ENCODE measurements at regions not wholly inside any gene's neighbourhood (a gene's known extent, or its start where the extent isn't known, plus 50 kb on each side); places are given as distances from the start of the nearest gene placed in this dataset.
A peak's percentile ranks its signal among the peaks of the same experiment; 100 is the strongest.
"Not testable (repeated sequence)": the region's sequence is repeated elsewhere in the genome, so short reads cannot be mapped to it uniquely, and the experiment has no call there.

DNA sequence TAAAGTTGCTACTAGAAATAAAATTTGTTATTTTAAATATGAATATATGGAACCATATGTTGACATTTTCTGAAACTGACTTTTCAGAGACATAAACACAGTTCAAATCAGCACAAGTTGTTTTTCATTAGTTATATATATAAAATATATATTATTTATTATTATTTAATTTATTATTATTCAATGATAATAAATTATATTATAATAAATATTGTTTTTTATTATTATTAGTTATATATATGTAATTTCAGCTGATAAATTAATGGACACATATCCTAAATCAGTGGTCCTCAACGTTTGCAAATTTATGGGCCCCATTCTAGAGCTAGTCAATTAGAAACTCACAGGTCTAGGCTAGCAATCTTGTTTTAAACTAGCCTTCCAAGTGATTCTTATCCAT is 809.3 kb downstream of the C4orf33 start:
- DNase-seq, result no peak

DNA sequence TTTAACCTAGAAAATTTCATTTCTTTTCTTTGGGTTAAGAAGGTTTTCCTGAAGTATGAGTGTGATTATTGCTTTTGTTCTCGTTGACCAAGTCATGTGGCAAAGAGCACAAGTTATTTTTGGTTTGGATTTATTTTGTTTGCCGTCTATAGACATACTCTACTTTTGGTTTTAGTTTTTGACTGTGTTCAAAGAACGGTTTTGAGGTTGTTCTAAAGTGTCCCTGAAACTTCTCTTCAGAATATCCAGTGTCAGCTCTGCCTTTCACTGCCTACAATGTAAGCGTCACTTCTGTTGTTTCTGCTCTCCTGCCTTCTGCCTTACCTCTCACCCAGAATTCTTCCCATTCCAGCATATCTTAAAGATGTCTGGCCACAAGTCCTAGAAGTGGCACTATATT is 812.2 kb downstream of the C4orf33 start:
- no peak for DNase-seq

DNA sequence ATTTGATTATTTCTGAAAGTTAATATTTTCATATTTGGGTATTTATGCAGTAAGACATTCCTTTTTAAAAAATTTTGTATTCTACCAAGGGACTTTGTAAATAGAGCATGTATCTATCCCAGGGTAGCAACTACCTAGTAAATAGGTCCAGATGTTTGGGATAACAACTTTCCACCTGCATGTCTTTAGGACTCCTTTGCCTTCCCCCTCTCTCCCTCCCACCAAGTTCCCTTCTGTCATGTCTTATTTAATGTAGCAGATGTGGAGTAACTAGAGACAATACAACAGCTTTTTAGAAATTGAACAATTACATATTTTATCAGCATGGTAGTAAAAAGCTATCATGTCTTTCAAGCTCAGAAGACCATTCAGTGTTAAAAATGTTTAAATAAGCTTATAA is 821.0 kb downstream of the C4orf33 start:
- no peak for DNase-seq

DNA sequence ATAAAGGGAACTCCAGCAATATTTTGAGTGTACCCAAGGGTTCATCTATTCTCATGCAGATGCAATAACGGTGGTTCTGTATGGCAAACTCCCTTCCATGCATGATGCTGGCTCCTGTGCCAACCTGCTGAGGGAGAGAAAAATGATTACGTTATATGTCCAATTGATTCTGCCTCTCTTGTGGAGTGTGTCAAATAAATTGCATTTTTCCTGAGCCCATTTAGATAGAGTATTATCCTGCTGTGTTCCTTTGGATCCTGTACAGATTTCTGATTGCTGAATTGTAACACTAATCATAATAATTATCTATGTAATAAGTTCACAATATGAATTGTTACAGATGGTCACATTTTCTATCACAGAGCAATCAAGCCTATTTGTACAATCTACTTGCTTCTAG is 821.7 kb downstream of the C4orf33 start:
- DNase-seq, result no peak

DNA sequence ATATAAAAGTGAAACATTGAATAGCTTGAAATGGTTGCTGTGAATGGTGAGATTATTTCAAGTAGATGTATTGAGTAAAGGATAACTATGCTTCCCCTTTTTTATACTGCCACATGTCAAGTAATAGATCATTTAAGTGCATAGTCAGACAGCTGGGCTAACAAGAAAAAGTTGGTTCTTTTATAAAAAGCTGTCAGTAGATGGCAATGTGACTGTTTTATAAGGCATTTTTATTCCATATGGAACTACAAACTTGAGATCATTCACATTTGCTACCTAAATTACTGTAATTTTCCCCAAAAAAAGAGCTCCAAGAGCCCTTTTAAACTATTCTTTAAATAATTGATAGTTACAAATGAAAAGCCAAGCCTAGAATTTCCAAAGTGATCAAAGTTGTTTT is 831.0 kb downstream of the C4orf33 start:
- no peak for DNase-seq

DNA sequence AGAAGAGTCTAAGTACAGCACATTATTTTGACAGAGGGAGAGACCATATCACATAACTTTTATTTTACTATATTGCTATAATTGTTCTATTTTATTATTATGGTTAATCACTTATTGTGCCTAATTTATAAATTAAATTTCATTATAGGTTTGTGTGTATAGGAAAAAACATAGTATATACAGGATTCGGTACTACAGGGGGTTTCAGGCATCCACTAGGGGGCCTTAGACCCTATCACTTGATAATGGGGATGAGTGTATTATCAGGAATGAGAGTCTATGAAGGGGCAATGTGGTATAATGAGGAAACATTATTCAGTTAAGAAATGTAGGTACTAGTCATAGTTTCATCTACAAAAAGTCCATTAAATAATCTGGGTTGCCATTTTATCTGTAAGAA is 833.1 kb downstream of the C4orf33 start:
- peak; percentile 18 for DNase-seq

DNA sequence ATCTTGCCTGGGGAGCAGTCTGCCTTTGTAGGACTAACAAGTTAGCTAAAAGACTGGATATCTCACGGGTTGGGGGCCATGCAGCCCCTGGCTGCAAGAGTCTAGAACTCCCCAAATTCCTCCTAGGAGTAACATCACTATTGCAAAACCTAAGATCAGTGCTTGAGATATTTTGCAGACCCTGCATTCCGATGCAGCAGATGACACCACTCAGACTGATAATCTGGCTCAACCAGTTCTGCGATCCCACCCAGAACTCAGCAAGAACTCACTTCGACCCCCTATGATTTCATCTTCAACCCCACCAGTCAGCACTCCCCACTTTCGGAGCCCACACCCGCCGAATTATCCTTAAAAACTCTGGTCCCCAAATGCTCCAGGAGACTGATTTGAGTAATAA is 834.0 kb downstream of the C4orf33 start:
- DNase-seq, result no peak

DNA sequence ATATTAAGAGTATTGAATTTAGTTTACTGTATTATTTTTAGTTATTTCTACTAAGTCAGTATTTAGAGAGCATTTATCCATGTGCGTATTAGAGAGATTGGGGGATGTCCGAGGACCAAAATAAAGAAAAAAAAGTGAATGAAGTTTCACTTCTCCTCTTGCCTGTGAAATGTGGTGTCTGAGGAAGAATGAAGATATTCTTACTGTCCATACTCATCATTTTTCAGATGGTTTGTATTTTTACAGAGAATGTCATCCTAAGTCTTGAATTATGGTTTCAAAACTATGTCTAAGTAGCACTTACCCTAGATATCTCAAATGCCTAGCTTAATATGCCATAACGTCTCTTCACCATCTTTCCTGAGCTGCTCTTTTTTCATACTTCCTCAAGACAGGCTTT is 854.3 kb downstream of the C4orf33 start:
- DNase-seq, result no peak

DNA sequence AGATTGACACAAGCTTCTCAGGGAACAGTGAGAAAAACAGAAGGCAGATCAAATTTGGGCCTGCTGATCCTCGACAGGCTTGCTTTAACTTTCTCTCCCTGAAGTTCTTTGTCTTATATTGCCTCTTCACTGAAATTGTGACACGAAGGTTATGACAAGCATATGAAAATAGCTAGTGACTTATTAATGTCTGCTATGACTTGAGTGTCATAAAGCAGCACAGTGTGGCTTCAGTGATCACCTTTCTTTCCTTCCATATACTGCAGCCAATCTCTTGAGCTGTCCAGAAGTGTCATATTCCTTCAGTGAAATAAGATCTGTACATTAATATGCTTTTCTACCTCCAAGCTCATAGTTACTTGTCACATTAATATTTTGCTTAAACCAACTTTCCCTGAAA is 870.2 kb downstream of the C4orf33 start:
- no peak for DNase-seq

DNA sequence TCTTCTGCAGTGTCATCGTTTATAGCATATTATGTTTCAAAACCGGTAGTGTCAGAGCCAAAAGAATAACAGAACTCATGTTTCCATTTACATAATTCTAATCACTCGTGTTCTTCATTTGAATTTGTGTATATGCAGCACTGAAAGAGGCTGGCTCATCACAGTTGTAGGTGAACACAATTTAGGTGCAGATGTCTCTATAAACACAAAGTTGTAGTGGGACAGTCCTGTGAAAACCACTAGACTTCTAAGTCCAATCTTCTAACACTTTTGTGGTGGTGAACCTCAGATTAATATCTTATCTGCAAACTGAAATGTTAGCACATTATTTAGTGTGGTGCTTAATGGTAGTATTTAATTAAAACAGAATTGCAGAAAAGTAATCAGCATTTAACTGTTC is 872.4 kb downstream of the C4orf33 start:
- DNase-seq, result no peak

DNA sequence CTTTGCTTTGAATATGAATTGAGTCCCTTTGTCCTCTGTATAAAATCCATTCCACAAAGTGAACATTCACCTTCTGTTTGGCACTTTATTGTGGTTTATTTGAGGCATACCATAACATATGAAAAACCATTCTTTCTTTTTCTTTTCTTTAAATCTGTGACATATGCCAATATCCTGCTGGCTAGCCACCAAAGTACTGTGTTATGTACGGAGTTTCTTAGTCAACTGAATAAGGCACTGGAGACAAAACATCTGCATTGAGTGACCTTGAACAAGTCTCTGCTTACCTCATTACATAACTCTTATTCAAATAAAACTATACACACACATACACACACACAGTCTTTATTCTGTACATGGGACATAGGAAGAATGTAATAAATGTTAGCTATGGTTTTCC is 872.8 kb downstream of the C4orf33 start:
- no peak for DNase-seq

DNA sequence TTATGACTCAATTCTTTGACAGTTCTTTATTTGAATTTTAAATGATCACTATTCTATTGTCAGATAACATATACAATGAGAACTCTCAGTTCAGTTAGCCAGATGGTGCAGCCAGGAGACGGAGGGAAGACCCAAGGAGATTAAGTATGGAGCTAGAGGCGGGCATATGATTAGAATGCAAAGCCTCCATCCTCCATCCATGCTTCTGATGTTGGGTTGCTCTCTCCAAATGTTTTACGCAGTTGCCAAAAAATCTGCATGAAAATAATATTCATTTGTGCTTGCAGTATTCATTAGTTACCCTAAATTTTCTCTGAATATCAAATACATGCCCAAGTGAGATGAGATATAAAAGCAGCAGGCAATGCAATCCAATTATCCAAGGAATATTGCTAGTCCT is 874.8 kb downstream of the C4orf33 start:
- no peak for DNase-seq

DNA sequence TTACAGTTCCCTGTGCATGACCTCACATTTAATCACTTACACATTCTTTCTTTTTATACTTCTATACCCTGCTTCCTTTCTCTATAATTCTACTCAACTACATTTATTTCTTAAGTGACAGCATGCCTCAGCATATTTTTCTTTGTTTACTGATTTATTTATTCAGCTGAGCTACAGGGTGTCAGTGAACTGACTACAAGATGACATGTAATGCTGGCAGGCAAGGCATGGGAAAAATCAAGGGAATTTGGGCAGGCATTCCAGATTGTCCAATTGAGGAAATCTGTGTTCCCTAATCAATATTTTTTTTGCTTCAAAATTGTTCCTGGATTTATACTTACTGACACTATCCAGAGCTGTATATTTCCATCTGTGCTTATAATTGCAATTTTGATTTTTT is 875.5 kb downstream of the C4orf33 start:
- DNase-seq, result no peak

DNA sequence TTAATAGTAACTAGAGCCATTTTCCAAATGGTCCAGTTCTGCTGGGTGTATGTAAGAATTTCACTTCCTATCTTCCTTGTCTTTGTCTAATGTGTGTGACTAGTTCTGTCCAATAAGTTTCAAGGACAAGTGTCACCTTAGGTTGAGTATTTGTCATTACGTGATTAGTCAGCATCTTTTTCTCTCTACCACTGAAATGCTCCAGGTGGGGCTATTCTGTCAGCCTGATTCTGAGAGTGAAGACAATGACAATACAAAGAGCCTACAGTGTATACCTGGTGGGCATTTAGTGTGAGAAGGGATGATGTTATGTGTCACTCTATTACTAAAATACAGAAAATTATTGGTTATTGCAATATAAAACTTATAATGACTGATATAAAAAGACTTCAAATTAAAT is 876.3 kb downstream of the C4orf33 start:
- no peak for DNase-seq

DNA sequence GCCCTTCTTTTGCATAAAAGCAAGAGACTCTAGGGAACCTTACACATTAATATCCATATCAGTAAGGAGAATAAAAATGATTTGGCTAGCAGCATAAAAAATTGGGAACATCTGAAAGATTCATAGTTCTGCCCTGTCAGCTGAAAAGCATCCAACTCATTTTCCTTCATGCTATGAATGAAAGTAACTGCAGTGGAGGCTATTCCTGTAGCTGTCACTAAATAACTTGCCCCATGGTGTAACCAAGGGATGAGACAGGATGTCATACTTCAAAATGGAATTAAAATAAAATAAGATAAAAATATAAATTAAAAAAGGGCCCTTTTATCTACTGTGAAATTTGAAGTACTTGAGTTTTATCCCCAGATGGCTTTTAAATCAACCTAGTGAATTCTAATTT is 878.8 kb downstream of the C4orf33 start:
- no peak for DNase-seq

DNA sequence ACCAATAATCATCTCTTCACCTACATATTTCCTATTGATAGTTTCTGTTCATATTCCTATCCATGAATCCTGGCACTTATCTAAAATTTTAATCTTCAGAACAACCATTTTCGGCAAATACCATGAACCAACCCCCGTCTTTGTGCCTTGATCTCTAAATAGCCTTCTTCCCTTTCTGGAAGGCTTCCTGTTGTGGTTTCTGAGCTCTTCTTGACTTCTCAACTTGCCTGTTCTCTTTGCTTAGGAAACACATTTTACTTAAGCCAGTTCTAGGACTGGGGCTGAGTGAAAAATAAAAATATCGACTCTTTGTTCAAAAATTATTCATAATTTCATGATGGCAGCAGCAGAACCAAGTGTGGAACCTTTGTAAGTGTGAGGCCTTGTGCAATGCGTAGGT is 882.4 kb downstream of the C4orf33 start:
- DNase-seq, result no peak

DNA sequence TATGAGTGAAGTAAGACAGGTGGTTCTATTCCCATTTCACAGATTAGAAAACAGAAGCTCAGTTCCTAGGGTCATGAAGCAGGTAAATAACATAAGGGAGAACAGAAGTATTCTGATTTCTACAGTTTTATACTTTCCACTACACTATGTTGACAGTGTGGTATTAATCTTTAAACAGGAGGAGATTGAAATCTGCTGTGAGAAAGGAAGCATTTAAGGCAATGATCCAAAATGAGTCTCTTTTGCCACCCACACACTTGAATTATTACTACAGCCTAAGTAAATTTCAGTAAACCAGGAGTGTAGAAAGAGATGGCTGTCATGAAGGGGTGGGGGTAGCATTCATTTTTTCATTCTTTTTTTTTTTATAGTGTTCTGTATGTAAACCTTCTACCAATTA is 893.0 kb downstream of the C4orf33 start:
- no peak for DNase-seq

DNA sequence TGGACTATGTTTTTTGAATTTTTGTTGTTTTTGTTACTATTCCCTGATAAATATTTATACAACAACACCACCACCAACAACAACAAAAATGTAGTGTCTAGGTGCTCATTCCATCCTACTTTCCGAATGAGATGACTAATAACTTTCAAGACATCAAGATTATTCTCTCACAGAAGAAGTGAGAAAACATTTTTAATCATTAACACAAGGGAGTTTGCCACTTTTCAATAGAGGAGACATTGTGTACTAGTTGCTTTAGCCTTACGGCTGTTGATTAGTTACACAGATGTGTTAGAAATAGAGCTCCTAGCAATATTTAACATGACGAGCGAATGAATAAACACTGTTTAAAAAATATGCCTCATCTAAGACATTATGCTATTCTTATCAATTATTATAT is 898.8 kb downstream of the C4orf33 start:
- DNase-seq, result no peak

DNA sequence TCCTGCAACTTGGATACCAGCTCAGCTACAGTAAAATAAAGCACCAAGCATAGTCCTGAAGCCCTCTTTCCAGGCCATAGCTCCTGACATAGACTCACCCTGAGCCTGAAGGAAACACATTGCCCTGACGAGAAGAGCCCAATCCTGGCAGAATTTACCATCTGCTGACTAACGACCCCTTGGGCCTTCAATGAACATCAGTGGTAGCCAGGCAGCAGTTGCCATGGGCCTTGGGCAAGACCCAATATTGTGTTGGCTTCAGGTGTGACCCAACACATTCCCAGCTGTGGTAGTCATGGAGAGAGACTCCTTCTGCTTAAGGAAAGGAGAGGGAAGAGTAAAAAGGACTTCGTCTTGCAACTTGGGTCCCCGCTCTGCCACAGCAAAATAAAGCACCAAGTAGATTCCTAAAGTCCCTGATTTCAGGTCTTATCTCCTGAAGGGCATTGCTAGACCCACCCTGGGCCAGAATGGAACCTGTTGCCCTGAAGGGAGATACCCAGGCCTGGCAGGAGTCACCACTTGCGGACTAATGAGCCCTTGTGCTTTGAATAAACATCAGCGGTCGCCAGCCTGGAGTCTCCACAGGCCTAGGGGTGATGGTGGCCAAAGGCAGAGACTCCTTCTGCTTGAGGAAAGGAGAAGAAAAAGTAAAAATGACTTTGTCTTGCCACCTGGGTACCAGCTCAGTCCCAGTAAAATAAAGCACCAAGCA is 902.6 kb downstream of the C4orf33 start:
- no peak for DNase-seq

DNA sequence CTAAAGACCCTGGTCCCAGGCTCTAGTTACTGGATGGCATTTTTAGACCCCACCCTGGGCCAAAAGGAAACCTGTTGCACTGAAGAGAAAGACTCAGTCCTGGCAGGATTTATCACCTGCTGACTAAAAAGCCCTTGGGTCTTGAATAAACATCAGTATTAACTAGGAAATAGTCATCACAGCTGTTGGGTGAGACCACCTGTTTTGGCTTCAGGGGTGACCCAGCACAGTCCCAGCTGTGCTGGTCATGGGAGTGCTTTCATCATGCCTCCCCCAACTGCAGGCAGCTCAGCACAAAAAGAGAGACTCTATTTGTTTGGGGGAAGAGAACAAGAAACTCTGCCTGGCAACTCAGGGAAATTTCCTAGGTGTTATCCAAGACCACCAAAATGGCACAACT is 903.2 kb downstream of the C4orf33 start:
- DNase-seq, result no peak

DNA sequence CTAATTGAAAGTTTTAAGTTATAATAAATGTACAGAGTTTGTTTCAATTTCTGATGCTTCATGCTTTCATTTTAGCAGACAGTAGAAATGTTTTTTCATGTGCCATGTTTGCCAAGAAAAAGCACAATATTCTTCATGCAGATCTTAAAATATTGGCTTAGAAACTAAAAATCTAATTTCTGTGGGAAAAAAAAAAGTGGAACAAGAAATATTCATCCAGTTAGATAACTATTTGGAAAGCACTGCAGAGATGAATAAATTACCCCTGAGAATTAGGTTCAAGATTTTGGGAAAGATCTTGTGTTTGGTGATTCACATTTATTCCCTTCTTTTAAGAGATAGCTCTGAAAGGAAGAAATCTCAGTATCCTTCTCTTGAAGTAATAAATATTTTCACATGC is 912.5 kb downstream of the C4orf33 start:
- DNase-seq, result no peak

DNA sequence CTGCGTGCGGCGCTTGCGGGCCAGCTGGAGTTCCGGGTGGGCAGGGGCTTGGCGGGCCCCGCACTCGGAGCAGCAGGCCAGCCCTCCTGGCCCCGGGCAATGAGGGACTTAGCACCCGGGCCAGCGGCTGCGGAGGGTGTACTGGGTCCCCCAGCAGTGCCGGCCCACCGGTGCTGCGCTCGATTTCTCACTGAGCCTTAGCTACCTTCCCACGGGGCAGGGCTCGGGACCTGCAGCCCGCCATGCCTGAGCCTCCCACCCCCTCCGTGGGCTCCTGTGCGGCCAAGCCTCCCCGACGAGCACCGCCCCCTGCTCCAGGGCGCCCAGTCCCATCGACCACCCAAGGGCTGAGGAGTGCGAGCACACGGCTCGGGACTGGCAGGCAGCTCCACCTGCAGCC is 916.9 kb downstream of the C4orf33 start:
- not testable (repeated sequence) for DNase-seq

DNA sequence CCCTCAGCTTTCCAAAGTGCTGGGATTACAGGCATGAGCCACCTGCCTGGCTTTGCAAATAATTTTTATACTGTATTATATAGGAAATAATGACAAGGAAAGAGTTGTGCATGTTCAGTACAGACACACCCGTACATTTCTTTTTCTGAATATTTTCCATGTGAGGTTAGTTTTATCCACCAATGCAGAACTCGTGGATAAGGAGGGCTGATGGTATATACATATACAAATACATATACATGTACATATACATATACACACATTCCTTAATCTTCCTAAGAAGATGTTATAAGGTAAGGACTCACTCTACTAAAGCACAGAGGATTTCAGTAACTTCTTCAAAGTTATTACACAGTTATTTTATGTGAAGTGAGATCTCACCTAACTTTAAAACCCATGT is 925.8 kb downstream of the C4orf33 start:
- no peak for DNase-seq

DNA sequence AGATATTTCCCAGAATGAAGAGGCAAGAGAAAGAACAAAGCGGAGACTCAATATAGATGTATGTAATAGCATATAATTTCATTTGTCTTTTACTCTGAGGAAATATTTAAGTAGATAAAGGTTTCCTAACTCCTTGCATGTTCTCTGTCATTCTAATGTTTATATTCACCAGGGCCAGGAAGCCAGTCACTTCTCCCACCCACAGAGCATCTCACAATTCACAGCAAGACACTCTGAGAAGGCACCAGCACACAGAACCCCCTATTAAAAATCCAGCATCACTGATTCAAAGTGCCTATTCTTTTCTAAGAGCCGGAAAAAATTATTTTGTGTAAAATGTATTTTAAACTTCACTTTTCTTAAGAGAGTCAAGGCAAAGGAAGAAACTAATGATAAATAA is 927.1 kb downstream of the C4orf33 start:
- no peak for DNase-seq

DNA sequence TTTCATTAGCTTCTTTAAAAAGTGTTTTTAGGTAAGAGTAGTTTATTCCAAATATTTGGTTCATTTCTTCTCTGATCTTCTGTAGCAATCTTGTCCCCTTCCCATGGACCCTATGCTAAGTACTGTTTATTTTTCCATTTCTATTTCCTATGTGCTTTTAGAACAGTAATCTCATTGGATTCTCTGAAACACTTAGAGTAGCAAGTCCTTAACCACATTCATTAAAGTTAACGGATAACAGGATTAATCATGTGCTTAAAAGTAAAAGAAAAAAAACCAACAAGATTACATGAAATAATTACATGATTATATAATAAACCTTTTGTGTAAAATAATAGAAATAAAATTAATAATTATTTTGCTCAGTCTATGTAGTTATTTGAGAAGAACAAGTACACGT is 929.7 kb downstream of the C4orf33 start:
- DNase-seq, result no peak

DNA sequence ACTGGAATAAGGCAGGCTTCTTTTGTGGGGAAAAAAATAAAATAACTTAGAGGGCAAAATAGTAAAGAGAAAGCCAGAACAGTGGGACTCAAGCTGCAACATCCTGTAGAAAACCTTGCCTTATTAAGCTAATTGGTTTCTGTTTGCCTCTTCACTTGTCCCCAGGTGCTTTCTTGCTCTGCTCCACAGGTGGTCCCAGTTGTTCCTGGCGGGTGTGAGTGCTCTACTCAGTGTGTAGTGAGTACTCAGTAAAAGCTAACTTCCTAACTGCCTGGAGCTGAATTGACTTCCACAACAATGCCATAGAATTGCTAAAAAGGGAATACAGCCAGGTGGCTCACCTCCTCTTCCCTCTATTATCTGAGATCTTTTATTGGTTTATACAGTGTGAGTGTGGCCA is 930.2 kb downstream of the C4orf33 start:
- peak; percentile 86 for DNase-seq
